ENCODE measurements at regions not wholly inside any gene's neighbourhood (a gene's known extent, or its start where the extent isn't known, plus 50 kb on each side); places are given as distances from the start of the nearest gene placed in this dataset.
"Not testable (repeated sequence)": the region's sequence is repeated elsewhere in the genome, so short reads cannot be mapped to it uniquely, and the experiment has no call there.

DNA sequence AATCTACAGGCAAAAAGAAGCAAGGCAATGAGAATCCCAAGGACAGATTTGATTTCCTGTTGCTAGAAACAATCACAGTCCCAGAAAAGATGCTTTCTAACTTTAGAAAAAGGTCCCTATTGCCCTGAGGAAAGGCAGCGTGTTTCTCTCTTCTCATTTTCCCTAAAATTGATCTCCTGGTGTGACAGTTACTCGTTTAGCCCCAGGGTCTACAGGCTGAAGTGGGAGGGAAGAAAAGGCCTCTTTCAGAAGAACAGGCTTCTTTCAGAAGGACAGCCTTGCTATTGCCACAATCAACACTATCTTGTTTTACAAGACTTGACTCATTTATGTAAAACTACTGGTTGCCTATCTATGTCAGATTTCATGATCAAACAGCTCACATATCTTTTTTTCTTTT, 121.8 kb upstream of the OR4E1 start:
- intact Hi-C loops (cut with micrococcal nuclease; ENCODE audit: unreplicated experiment) = no loop called here
- no TSS peak for BruUV-seq (replicated peaks)
- POLR2A ChIA-PET (ENCODE audit: unreplicated experiment) = no interaction called here

DNA sequence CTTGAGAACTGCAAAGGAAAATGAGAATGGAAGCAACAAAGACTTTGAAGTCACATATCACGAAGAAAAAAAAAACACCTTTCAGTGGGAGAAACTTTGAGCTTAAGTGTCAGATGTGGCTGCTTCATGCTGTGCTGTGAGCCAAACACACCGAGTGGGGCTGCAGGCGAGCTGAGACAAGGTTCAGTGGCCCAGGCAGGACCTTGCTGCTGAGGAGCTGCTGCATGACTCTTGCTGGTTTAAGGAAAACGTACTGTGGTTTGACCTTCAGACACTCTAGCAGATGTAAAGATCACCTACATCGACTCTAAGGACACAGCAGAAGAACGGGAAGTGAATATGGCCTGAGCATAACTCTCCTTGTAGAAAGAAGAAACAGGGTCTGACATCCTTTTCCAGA, 118.1 kb upstream of the OR4E1 start:
- Histone ChIP-seq H3K4me2 (no peak overlapping the region), H3K27ac (no peak overlapping the region), H3K9me3 (ENCODE audit: insufficient read depth, low read depth) (peaks cover 4% of the 10 kb centered on the region; the same call in 1 of the 2 replicates), H3K4me1 (replicated peaks; ENCODE audit: insufficient read depth) (no peaks in the 10 kb centered on the region), H2AFZ (no peak overlapping the region), H3K9me2 (ENCODE audit: insufficient read depth) (no peaks in the 10 kb centered on the region), H3K4me3 (no peak overlapping the region), H3F3A (ENCODE audit: insufficient read depth, low read depth) (no peaks in the 10 kb centered on the region), H3K27me3 (ENCODE audit: insufficient read depth, low read depth) (no peaks in the 10 kb centered on the region), H4K20me1 (ENCODE audit: insufficient read depth) (no peaks in the 10 kb centered on the region), H3K36me3 (ENCODE audit: low read depth) (no peaks in the 10 kb centered on the region), H3K79me2 (ENCODE audit: low read depth) (no peaks in the 10 kb centered on the region)
- TF ChIP-seq, protein P1, sequence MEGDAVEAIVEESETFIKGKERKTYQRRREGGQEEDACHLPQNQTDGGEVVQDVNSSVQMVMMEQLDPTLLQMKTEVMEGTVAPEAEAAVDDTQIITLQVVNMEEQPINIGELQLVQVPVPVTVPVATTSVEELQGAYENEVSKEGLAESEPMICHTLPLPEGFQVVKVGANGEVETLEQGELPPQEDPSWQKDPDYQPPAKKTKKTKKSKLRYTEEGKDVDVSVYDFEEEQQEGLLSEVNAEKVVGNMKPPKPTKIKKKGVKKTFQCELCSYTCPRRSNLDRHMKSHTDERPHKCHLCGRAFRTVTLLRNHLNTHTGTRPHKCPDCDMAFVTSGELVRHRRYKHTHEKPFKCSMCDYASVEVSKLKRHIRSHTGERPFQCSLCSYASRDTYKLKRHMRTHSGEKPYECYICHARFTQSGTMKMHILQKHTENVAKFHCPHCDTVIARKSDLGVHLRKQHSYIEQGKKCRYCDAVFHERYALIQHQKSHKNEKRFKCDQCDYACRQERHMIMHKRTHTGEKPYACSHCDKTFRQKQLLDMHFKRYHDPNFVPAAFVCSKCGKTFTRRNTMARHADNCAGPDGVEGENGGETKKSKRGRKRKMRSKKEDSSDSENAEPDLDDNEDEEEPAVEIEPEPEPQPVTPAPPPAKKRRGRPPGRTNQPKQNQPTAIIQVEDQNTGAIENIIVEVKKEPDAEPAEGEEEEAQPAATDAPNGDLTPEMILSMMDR (conservative IDR thresholded peaks at IDR 0.05) = no peak
- no peak for TF ChIP-seq EZH2 (IDR thresholded peaks at IDR 0.05; ENCODE audit: low read depth)
- no TSS peak for BruUV-seq (replicated peaks)
- POLR2A ChIA-PET (ENCODE audit: unreplicated experiment) = no interaction called here
- no peak for DNase-seq
- CTCF ChIA-PET = no interaction called here
- intact Hi-C loops (cut with micrococcal nuclease; ENCODE audit: unreplicated experiment) = no loop called here

More for the DNA sequence above, 121.8 kb upstream of the OR4E1 start:
- Histone ChIP-seq H3K9me3 (ENCODE audit: insufficient read depth, low read depth) (peaks cover 4% of the 10 kb centered on the region; the same call in 1 of the 2 replicates), H3K27ac (no peak overlapping the region), H4K20me1 (ENCODE audit: insufficient read depth) (no peaks in the 10 kb centered on the region), H3K36me3 (ENCODE audit: low read depth) (no peaks in the 10 kb centered on the region), H3K4me1 (replicated peaks; ENCODE audit: insufficient read depth) (no peaks in the 10 kb centered on the region), H3F3A (ENCODE audit: insufficient read depth, low read depth) (no peaks in the 10 kb centered on the region), H2AFZ (no peak overlapping the region), H3K9me2 (ENCODE audit: insufficient read depth) (no peaks in the 10 kb centered on the region), H3K27me3 (ENCODE audit: insufficient read depth, low read depth) (no peaks in the 10 kb centered on the region), H3K79me2 (ENCODE audit: low read depth) (no peaks in the 10 kb centered on the region), H3K4me3 (no peak overlapping the region), H3K4me2 (no peak overlapping the region)
- no peak for DNase-seq
- CTCF ChIA-PET = no interaction called here
- TF ChIP-seq EZH2 (IDR thresholded peaks at IDR 0.05; ENCODE audit: low read depth) = no peak
- TF ChIP-seq, protein P1 (conservative IDR thresholded peaks at IDR 0.05) = no peak

GRCh38 chr14:21788687-21789086, 115.1 kb upstream of the OR4E1 start:
- BruUV-seq (replicated peaks); DNase-seq: not testable (repeated sequence)

GRCh38 chr14:21787242-21787641, 113.6 kb upstream of the OR4E1 start:
- H3K9me3 ChIP-seq (ENCODE audit: insufficient read depth, low read depth); H3K27ac ChIP-seq; H3F3A ChIP-seq (ENCODE audit: insufficient read depth, low read depth); H3K4me3 ChIP-seq; intact Hi-C loops (cut with micrococcal nuclease; ENCODE audit: unreplicated experiment); H3K9me2 ChIP-seq (ENCODE audit: insufficient read depth); H3K4me1 ChIP-seq (replicated peaks; ENCODE audit: insufficient read depth); POLR2A ChIA-PET (ENCODE audit: unreplicated experiment); H3K79me2 ChIP-seq (ENCODE audit: low read depth); DNase-seq; H3K27me3 ChIP-seq (ENCODE audit: insufficient read depth, low read depth); H4K20me1 ChIP-seq (ENCODE audit: insufficient read depth); H3K36me3 ChIP-seq (ENCODE audit: low read depth); H2AFZ ChIP-seq; BruUV-seq (replicated peaks); CTCF ChIA-PET; H3K4me2 ChIP-seq: not testable (repeated sequence)

More at GRCh38 chr14:21788687-21789086, 115.1 kb upstream of the OR4E1 start:
- H3K79me2 ChIP-seq (ENCODE audit: low read depth); intact Hi-C loops (cut with micrococcal nuclease; ENCODE audit: unreplicated experiment); H4K20me1 ChIP-seq (ENCODE audit: insufficient read depth); CTCF ChIA-PET; H3K36me3 ChIP-seq (ENCODE audit: low read depth); H3K27me3 ChIP-seq (ENCODE audit: insufficient read depth, low read depth); H3K4me1 ChIP-seq (replicated peaks; ENCODE audit: insufficient read depth); H2AFZ ChIP-seq; H3K4me3 ChIP-seq; POLR2A ChIA-PET (ENCODE audit: unreplicated experiment); H3K27ac ChIP-seq; H3K4me2 ChIP-seq; H3K9me3 ChIP-seq (ENCODE audit: insufficient read depth, low read depth); H3K9me2 ChIP-seq (ENCODE audit: insufficient read depth); H3F3A ChIP-seq (ENCODE audit: insufficient read depth, low read depth): not testable (repeated sequence)

Data from PC-9 (cell line).